A549 (cell line): ENCODE measurements at regions not wholly inside any gene's neighbourhood (a gene's known extent, or its start where the extent isn't known, plus 50 kb on each side); places are given as distances from the start of the nearest gene placed in this dataset.

Experiments used
- EP300 ChIP-seq, 2 experiments: fragments of >200 bp; sonication (Bioruptor Twin); formaldehyde crosslinking; IDR thresholded peaks; 2 replicates in 1 of 2; 3 replicates in 1 of 2; pipeline ENCODE4 v1.6.1; 2016 to 2017
- HOXA7 ChIP-seq: fragments of 250-450 bp; sonication (Bioruptor Pico); IDR thresholded peaks from 2 replicates; pipeline ENCODE4 v1.5.0; 2020; ENCODE audit warnings: mild to moderate bottlenecking, moderate library complexity
- POLR2A ChIP-seq: IDR thresholded peaks from 2 replicates; pipeline ENCODE4 v1.6.1; 2012; ENCODE audit warnings: mild to moderate bottlenecking, low read length
- RFX5 ChIP-seq: fragments of 450-650 bp; IDR thresholded peaks from 2 replicates; pipeline ENCODE4 v1.7.1; 2014; ENCODE audit warnings: antibody characterized with exemption, mild to moderate bottlenecking, moderate library complexity
- TF ChIP-seq, protein P1 (sequence below): fragments of 450-650 bp; IDR thresholded peaks from 2 replicates; pipeline ENCODE4 v1.6.1; 2014; ENCODE audit warnings: antibody characterized with exemption
- TF ChIP-seq, protein P2 (sequence below): fragments of >200 bp; sonication (Bioruptor Twin); formaldehyde crosslinking; IDR thresholded peaks from 3 replicates; pipeline ENCODE4 v1.5.1; 2016

DNA sequence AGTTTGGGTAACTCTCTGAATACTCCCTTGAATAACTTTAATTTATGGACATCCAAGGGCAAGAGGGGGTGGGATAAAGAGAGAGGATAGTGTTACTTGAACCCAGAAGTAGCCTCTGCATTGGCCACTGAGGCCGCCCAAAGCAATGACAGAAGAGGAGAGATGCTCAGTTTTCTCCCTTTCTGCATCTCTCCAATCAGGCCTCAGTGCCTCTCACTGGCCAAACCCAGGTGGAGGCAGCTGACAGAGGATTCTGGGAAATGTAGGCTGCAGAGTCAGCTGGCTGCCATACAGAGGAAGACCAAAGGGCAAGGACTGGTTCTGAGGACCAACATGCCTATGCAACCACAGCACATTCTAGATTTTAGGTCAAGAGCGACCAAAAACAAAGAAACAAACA is 719.4 kb downstream of the MAT2B start:
- TF ChIP-seq, protein P1, sequence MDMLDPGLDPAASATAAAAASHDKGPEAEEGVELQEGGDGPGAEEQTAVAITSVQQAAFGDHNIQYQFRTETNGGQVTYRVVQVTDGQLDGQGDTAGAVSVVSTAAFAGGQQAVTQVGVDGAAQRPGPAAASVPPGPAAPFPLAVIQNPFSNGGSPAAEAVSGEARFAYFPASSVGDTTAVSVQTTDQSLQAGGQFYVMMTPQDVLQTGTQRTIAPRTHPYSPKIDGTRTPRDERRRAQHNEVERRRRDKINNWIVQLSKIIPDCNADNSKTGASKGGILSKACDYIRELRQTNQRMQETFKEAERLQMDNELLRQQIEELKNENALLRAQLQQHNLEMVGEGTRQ = no peak
- TF ChIP-seq, protein P2, sequence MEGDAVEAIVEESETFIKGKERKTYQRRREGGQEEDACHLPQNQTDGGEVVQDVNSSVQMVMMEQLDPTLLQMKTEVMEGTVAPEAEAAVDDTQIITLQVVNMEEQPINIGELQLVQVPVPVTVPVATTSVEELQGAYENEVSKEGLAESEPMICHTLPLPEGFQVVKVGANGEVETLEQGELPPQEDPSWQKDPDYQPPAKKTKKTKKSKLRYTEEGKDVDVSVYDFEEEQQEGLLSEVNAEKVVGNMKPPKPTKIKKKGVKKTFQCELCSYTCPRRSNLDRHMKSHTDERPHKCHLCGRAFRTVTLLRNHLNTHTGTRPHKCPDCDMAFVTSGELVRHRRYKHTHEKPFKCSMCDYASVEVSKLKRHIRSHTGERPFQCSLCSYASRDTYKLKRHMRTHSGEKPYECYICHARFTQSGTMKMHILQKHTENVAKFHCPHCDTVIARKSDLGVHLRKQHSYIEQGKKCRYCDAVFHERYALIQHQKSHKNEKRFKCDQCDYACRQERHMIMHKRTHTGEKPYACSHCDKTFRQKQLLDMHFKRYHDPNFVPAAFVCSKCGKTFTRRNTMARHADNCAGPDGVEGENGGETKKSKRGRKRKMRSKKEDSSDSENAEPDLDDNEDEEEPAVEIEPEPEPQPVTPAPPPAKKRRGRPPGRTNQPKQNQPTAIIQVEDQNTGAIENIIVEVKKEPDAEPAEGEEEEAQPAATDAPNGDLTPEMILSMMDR = no peak
- no peak for TF ChIP-seq HOXA7
- TF ChIP-seq EP300 (IDR thresholded peaks at IDR 0.05) = no peak
- no peak for TF ChIP-seq RFX5
- no peak for TF ChIP-seq POLR2A
